Calu3 (cell line): ENCODE measurements at regions not wholly inside any gene's neighbourhood (a gene's known extent, or its start where the extent isn't known, plus 50 kb on each side); places are given as distances from the start of the nearest gene placed in this dataset.
A peak's percentile ranks its signal among the peaks of the same experiment; 100 is the strongest.

ENCODE experiments used
- BruUV-seq: library from RNA; stranded (reverse); fragments of 400-500 nt; replicated peaks from 2 replicates; lab custom pipeline; 2021; lab: Mats Ljungman, UMichigan
- CTCF ChIA-PET: fragments of 300-600 bp; sonication (Branson Sonifier 250); formaldehyde crosslinking; loops from one replicate; lab custom pipeline; 2022; ENCODE audit warnings: antibody characterized with exemption; lab: Charles Lee
- DNase-seq: peaks from one replicate; pipeline ENCODE4 v3.0.0; 2022
- H3K27ac Mint-ChIP-seq: one replicate; pipeline ENCODE4 v1.8.0; 2022; ENCODE audit warnings: mixed read lengths; ENCODE audit not compliant: unreplicated experiment
- H3K27me3 Mint-ChIP-seq: one replicate; pipeline ENCODE4 v1.8.0; 2022; ENCODE audit warnings: mixed read lengths; ENCODE audit not compliant: unreplicated experiment
- H3K36me3 Mint-ChIP-seq: one replicate; pipeline ENCODE4 v1.8.0; 2022; ENCODE audit warnings: mild to moderate bottlenecking, moderate library complexity, mixed read lengths; ENCODE audit not compliant: insufficient read depth, unreplicated experiment
- H3K4me1 Mint-ChIP-seq: one replicate; pipeline ENCODE4 v1.8.0; 2022; ENCODE audit warnings: mild to moderate bottlenecking, low read depth, mixed read lengths; ENCODE audit not compliant: unreplicated experiment
- H3K4me3 Mint-ChIP-seq: one replicate; pipeline ENCODE4 v1.8.0; 2022; ENCODE audit warnings: mild to moderate bottlenecking, low read depth, moderate library complexity, mixed read lengths; ENCODE audit not compliant: unreplicated experiment
- H3K9me3 Mint-ChIP-seq: one replicate; pipeline ENCODE4 v1.8.0; 2022; ENCODE audit warnings: low read depth, mixed read lengths; ENCODE audit not compliant: unreplicated experiment
- CTCF ChIP-seq: fragments of 200-600 bp; IDR thresholded peaks from one replicate; pipeline ENCODE4 v1.8.0; 2022; ENCODE audit warnings: antibody characterized with exemption; ENCODE audit not compliant: unreplicated experiment
- intact Hi-C: fragments of 100-400 bp; cut with micrococcal nuclease; formaldehyde crosslinking; loops from one replicate; pipeline ENCODE4 v1.10.0; 2022; ENCODE audit not compliant: unreplicated experiment

DNA sequence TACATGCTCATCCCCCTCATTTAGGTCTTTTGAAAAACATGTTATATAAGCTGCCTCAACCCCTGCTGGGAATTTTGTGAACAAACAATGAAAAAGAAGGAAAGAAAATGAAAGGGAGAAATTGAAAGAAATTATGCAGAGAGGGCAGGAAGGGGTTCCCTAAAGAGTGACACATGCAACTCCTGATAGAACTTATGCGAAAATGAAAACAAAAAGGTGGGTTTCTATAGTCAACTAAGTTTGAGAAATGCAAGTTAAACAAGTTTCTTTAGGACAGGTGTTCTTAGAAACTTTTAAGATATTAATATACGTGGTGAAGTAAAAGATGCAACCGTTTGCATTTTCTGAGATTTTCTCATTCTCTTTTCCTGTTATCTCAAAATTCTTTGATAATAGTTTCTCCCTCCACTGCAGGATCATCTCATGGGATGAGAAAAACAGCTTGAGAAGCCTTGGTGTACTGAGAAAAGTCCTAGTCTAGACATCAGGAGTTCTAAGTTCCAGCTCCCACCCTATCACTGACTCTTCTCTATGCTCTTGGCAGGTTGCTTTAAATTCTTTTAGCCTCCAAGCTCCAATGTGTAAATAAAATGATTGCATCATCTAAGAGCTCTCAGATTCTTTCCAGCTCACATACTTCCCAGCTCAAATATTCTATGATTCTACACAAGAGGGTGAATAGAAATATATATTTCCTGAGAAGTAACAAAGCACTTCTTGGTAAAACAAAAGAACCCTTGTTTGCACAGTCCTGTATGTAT, 109.2 kb downstream of the FAM76B start:
- BruUV-seq = no TSS peak
- DNase-seq = no peak
- peak overlapping the region; percentile 80 for H3K27ac Mint-ChIP-seq
- intact Hi-C loops = loop anchor here (10.0 kb wide), 1 partner anchor 446 kb away; the partner anchor contains the start of gene SESN3
- no peak for TF ChIP-seq CTCF
- H3K36me3 Mint-ChIP-seq = no peaks in the 10 kb centered on the region
- peaks cover 29% of the 10 kb centered on the region for H3K4me1 Mint-ChIP-seq
- no peak overlapping the region for H3K4me3 Mint-ChIP-seq
- H3K9me3 Mint-ChIP-seq = no peaks in the 10 kb centered on the region
- no peaks in the 10 kb centered on the region for H3K27me3 Mint-ChIP-seq
- CTCF ChIA-PET = interaction anchor here (2.2 kb wide), 1 partner anchor 25 kb away, joined by 10 read pairs; no protein-coding TSS in a partner anchor

GRCh38 chr11:95678988-95679387, 110.6 kb downstream of the FAM76B start:
- CTCF ChIA-PET = interaction anchor here (0.6 kb wide), 1 partner anchor 1455 kb away, joined by 3 read pairs; no protein-coding TSS in a partner anchor
- peaks cover 29% of the 10 kb centered on the region for H3K4me1 Mint-ChIP-seq
- no TSS peak for BruUV-seq
- intact Hi-C loops = no loop called here
- H3K9me3 Mint-ChIP-seq = no peaks in the 10 kb centered on the region
- no peaks in the 10 kb centered on the region for H3K27me3 Mint-ChIP-seq
- H3K4me3 Mint-ChIP-seq = no peak overlapping the region
- H3K36me3 Mint-ChIP-seq = no peaks in the 10 kb centered on the region
- H3K27ac Mint-ChIP-seq = no peak overlapping the region
- DNase-seq = no peak
- no peak for TF ChIP-seq CTCF

GRCh38 chr11:95676308-95676707, 113.3 kb downstream of the FAM76B start:
- TF ChIP-seq CTCF = no peak
- Mint-ChIP-seq H3K4me1 (peaks cover 24% of the 10 kb centered on the region), H3K27ac (no peak overlapping the region), H3K27me3 (no peaks in the 10 kb centered on the region), H3K36me3 (no peaks in the 10 kb centered on the region), H3K9me3 (no peaks in the 10 kb centered on the region), H3K4me3 (no peak overlapping the region)
- CTCF ChIA-PET = no interaction called here
- intact Hi-C loops = no loop called here
- no TSS peak for BruUV-seq
- DNase-seq = no peak

DNA sequence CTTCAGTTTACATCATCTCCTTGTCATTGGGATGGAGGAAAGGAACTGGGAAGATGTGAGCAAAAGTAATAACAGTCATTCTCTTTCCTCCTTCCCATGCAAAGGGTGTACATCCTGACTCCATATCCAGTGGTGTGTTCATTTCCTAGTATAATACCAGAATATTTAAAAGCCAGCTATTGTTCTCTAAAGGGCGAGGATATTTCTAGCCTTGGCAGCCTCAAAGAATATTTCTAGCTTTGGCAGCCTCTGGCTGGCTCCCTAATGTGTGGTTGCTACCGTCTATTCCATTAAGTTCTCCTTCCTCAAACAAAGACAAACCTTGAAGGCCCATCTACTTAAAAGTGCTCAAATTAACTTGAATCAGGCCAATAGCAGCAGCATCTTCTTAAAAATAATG, 114.0 kb downstream of the FAM76B start:
- Mint-ChIP-seq H3K27ac (no peak overlapping the region), H3K36me3 (no peaks in the 10 kb centered on the region), H3K9me3 (no peaks in the 10 kb centered on the region), H3K4me1 (peaks cover 17% of the 10 kb centered on the region), H3K4me3 (no peak overlapping the region), H3K27me3 (no peaks in the 10 kb centered on the region)
- no peak for DNase-seq
- CTCF ChIA-PET = no interaction called here
- no peak for TF ChIP-seq CTCF
- BruUV-seq = no TSS peak
- intact Hi-C loops = no loop called here
